ENCODE measurements at regions not wholly inside any gene's neighbourhood (a gene's known extent, or its start where the extent isn't known, plus 50 kb on each side); places are given as distances from the start of the nearest gene placed in this dataset.

DNA sequence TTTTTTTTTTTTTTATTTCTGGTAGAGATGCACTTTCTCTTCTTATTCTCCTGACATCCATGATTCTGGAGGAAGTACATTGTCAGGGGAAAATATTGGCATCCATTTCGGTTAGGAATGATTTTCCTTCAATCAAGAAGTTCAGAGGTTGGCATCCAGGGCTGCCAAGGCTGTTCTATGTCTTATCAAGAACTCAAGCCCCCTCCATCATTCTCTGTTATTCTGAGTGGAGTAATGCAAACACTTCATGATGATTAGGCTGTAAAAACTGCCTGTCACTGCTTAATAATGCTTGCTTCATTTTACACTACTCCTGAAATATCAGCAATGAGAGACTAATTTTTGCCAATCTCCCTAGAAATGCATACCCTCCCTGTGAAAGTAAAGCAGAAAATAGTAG is 417.1 kb upstream of the NFIA start:
- TF ChIP-seq, protein P1, sequence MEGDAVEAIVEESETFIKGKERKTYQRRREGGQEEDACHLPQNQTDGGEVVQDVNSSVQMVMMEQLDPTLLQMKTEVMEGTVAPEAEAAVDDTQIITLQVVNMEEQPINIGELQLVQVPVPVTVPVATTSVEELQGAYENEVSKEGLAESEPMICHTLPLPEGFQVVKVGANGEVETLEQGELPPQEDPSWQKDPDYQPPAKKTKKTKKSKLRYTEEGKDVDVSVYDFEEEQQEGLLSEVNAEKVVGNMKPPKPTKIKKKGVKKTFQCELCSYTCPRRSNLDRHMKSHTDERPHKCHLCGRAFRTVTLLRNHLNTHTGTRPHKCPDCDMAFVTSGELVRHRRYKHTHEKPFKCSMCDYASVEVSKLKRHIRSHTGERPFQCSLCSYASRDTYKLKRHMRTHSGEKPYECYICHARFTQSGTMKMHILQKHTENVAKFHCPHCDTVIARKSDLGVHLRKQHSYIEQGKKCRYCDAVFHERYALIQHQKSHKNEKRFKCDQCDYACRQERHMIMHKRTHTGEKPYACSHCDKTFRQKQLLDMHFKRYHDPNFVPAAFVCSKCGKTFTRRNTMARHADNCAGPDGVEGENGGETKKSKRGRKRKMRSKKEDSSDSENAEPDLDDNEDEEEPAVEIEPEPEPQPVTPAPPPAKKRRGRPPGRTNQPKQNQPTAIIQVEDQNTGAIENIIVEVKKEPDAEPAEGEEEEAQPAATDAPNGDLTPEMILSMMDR (IDR thresholded peaks at IDR 0.05): no peak

DNA sequence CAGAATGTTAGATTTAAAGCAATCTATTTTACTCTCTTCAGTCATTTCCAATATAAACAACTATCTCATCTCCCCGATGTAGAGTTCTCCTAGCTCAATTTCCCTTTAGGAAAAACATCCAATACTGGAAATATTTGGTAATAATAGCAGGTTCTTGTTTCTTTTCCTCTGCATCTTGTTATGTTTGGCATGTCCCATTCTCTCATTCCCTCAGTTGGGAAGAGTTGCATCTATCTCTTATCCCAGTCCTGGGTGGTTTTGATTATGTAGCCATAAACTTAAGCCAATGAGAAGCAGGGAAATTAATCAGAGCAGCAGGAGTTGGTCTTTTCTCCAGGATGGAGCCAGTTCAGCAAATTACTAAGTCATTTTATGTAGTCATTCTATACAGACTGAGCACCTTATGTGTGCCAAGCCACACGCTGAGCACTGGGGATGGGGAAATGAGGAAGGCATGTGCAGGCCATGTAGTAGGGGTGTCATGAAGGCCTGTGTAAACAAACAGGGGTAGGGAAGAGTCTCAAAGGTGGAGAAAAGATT is 418.2 kb upstream of the NFIA start:
- TF ChIP-seq, protein P1 (IDR thresholded peaks at IDR 0.05): no peak

DNA sequence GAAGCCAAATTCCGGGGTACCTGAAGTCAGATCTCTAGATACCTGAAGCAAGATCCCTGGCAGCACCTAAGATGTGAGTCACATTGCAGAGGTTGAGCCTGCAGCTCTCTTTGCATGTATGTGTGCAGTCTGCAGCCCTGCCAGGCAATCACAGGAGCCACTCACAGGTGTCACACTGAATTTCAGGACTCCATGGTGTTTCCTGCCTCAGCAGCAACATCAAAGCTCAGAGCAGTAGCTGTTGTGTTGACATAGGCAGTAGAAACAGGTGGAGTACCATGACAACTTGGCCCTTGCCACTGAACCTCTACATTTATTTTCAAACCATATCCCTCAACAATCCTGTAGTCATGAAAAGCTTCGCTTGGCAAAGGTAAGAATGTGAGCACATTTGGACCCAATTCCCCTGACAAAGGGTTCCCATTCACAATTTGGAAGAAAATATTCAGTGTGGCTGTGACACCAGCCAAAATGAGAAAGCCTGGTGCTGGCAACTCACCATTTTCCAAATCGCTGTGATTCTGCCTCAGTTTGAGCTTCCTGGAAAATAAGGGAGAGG is 419.8 kb upstream of the NFIA start:
- TF ChIP-seq, protein P1 (IDR thresholded peaks at IDR 0.05): no peak

DNA sequence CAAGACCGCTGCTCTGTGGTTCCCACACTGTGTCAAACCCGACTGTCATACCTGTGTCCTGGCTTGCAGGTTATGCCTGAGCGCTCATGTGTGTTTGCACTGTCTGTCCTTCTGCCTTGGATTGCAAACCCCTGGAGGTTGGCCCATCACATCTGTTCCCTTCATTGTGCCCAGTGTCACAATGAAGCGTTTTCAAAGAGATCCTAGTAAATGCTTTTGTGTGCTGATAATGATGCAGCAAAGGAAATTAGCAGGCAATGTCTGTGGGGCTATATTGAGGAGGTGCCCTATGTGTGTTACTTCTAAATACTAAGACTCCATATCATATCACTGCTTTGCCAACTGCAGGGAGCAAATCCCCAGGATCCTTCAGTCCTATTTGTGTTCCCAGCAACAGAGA is 424.4 kb upstream of the NFIA start:
- TF ChIP-seq, protein P1 (IDR thresholded peaks at IDR 0.05): no peak

DNA sequence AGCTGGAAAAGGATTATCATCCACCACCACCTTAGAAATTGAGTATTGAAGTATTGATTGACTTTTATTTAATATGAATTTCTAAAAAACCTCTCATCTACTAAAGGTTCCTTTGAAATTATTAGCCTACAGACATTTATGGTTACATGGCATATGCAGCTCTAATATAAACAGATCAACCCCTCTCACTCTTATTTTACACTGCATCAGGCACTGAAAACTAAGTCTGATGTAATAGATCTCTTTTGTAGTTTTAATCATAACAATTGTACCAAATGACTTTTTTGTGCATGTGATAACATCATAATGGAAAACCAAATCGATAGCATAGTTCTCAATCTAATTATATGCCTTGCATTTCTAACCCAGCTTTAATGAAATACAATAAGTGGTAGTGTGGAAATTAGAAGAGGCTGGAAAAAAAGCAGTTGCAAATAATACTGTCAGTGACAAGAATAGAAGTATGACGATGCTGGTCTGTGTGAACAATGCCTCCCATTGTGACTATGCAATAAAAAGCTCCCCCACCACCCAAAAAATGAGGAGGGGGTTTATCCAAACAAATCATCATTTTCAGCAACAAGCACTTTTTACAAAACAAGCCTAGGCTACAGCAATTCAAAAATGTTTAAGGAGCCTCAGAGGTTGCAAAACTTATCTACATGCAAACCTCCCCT is 426.5 kb upstream of the NFIA start:
- TF ChIP-seq, protein P1 (IDR thresholded peaks at IDR 0.05): no peak

DNA sequence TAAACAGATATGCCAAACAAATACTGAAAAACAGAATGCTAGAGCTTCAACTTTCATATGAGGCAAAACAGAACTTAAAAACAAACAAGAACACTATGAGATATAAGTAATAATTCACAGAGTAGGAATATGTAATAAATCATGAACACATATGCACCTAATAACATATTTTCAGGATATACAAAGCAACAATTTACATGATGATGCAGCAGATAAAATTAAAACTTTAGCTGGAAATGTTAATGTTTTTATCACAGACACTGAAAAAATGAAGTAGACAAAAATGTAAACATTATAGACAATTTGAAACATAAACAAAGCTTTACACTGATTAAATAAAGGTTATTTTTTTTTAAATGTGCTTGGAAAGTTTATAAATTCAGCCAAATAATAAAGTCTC is 443.1 kb upstream of the NFIA start:
- TF ChIP-seq, protein P1 (IDR thresholded peaks at IDR 0.05): no peak

DNA sequence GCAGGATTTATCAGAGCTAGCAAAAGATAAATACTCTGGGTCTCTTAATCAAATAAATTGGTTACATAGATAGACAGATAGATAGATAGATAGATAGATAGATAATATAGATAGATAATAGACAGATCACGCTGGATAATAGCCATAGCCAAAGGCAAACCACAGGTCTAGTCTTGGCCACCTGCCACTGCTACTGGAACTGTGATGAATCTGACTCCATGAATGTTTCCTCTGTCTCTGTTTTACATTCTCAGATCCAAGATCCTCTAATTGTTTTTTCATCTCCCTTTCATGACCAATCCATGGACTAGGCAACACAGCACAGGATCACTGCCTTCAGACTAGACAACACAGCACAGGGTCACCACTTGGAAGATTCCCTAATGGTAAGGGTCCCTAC is 444.7 kb upstream of the NFIA start:
- TF ChIP-seq, protein P1 (IDR thresholded peaks at IDR 0.05): no peak
